SKM-1 treated with dmso at 0.1 percent for 144 hours (cell line): ENCODE measurements at regions not wholly inside any gene's neighbourhood (a gene's known extent, or its start where the extent isn't known, plus 50 kb on each side); places are given as distances from the start of the nearest gene placed in this dataset.
"Not testable (repeated sequence)": the region's sequence is repeated elsewhere in the genome, so short reads cannot be mapped to it uniquely, and the experiment has no call there.

ENCODE experiments used
- DNase-seq: peaks from one replicate; lab custom pipeline; 2025; ENCODE audit not compliant: unreplicated experiment; lab: John Stamatoyannopoulos, UW

GRCh38 chr12:83769151-83769550 lies 1082.4 kb downstream of the TMTC2 start:
- DNase-seq, result no peak

GRCh38 chr12:83767723-83768122 lies 1081.0 kb downstream of the TMTC2 start:
- DNase-seq, result no peak

- DNase-seq, result no peak
Observed at GRCh38 chr12:83763425-83763824, 1076.7 kb downstream of the TMTC2 start.

- no peak for DNase-seq
Observed at GRCh38 chr12:83759906-83760305, 1073.2 kb downstream of the TMTC2 start.

GRCh38 chr12:83758888-83759631 lies 1072.4 kb downstream of the TMTC2 start:
- DNase-seq, result no peak

GRCh38 chr12:83753904-83754303 lies 1067.2 kb downstream of the TMTC2 start:
- no peak for DNase-seq

GRCh38 chr12:83753205-83753604 lies 1066.5 kb downstream of the TMTC2 start:
- DNase-seq, result no peak

GRCh38 chr12:83739607-83740006 lies 1052.9 kb downstream of the TMTC2 start:
- no peak for DNase-seq

GRCh38 chr12:83710851-83711250 lies 1024.1 kb downstream of the TMTC2 start:
- no peak for DNase-seq

- DNase-seq, result no peak
Observed at GRCh38 chr12:83709899-83710298, 1023.2 kb downstream of the TMTC2 start.

- no peak for DNase-seq
Observed at GRCh38 chr12:83700838-83701237, 1014.1 kb downstream of the TMTC2 start.

- DNase-seq, result not testable (repeated sequence)
Observed at GRCh38 chr12:83696311-83696710, 1009.6 kb downstream of the TMTC2 start.

- DNase-seq, result no peak
Observed at GRCh38 chr12:83691730-83692129, 1005.0 kb downstream of the TMTC2 start.

- no peak for DNase-seq
Observed at GRCh38 chr12:83690465-83690864, 1003.8 kb downstream of the TMTC2 start.

- no peak for DNase-seq
Observed at GRCh38 chr12:83689333-83689732, 1002.6 kb downstream of the TMTC2 start.

- DNase-seq, result no peak
Observed at GRCh38 chr12:83676781-83677295, 990.1 kb downstream of the TMTC2 start.

GRCh38 chr12:83666690-83667089 lies 980.0 kb downstream of the TMTC2 start:
- DNase-seq, result no peak

GRCh38 chr12:83665634-83666218 lies 979.0 kb downstream of the TMTC2 start:
- DNase-seq, result no peak

GRCh38 chr12:83664650-83665049 lies 977.9 kb downstream of the TMTC2 start:
- no peak for DNase-seq

- DNase-seq, result no peak
Observed at GRCh38 chr12:83660727-83661358, 974.1 kb downstream of the TMTC2 start.

GRCh38 chr12:83659321-83659720 lies 972.6 kb downstream of the TMTC2 start:
- DNase-seq, result no peak

GRCh38 chr12:83656004-83656403 lies 969.3 kb downstream of the TMTC2 start:
- DNase-seq, result no peak
